ENCODE measurements at regions not wholly inside any gene's neighbourhood (a gene's known extent, or its start where the extent isn't known, plus 50 kb on each side); places are given as distances from the start of the nearest gene placed in this dataset.

GRCh38 chr1:228837817-228838716 lies 102.8 kb downstream of the RHOU start:
- H3K9me3 ChIP-seq = peaks cover 0 to 9% (median 0%) of the 10 kb centered on the region in 3 donors
- no peaks in the 10 kb centered on the region for H3K36me3 ChIP-seq
- WGBS, 2 donors (ENCODE audit: low coverage in 1 of 2) = 18 to 80% methylated on average over 2 to 5 of the region's 11 CpGs
- no peaks in the 10 kb centered on the region for H3K27me3 ChIP-seq
- peaks cover 0 to 25% (median 11%) of the 10 kb centered on the region in 3 donors for H3K4me1 ChIP-seq
- peak; percentile 59 for TF ChIP-seq POLR2AphosphoS5 (IDR thresholded peaks at IDR 0.05)
- TF ChIP-seq EP300 (IDR thresholded peaks at IDR 0.05) = no peak
- no peak for TF ChIP-seq POLR2A (IDR thresholded peaks at IDR 0.05)
- TF ChIP-seq, protein P1, sequence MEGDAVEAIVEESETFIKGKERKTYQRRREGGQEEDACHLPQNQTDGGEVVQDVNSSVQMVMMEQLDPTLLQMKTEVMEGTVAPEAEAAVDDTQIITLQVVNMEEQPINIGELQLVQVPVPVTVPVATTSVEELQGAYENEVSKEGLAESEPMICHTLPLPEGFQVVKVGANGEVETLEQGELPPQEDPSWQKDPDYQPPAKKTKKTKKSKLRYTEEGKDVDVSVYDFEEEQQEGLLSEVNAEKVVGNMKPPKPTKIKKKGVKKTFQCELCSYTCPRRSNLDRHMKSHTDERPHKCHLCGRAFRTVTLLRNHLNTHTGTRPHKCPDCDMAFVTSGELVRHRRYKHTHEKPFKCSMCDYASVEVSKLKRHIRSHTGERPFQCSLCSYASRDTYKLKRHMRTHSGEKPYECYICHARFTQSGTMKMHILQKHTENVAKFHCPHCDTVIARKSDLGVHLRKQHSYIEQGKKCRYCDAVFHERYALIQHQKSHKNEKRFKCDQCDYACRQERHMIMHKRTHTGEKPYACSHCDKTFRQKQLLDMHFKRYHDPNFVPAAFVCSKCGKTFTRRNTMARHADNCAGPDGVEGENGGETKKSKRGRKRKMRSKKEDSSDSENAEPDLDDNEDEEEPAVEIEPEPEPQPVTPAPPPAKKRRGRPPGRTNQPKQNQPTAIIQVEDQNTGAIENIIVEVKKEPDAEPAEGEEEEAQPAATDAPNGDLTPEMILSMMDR (IDR thresholded peaks at IDR 0.05) = no peak
- H3K4me3 ChIP-seq = no peak overlapping the region
- H3K27ac ChIP-seq = peak overlapping the region in 3 of 4 donors; percentile 63 to 71 (median 68)
- ATAC-seq = peak; percentile 84

- H3K36me3 ChIP-seq = no peaks in the 10 kb centered on the region
- peaks cover 0 to 20% (median 11%) of the 10 kb centered on the region in 3 donors for H3K4me1 ChIP-seq
- peak overlapping the region in 2 of 4 donors; percentile 63 to 71 for H3K27ac ChIP-seq
- peaks cover 0 to 14% (median 0%) of the 10 kb centered on the region in 3 donors for H3K9me3 ChIP-seq
- TF ChIP-seq EP300 (IDR thresholded peaks at IDR 0.05) (no peak), POLR2AphosphoS5 (IDR thresholded peaks at IDR 0.05) (no peak), POLR2A (IDR thresholded peaks at IDR 0.05) (no peak)
- TF ChIP-seq, protein P1 (IDR thresholded peaks at IDR 0.05) = no peak
- H3K27me3 ChIP-seq = no peaks in the 10 kb centered on the region
- no peak overlapping the region for H3K4me3 ChIP-seq
- no peak for ATAC-seq
- 78 to 100% methylated on average over 5 to 8 of the region's 8 CpGs for WGBS, 2 donors (ENCODE audit: low coverage in 1 of 2)
Observed at GRCh38 chr1:228838717-228839500, 103.6 kb downstream of the RHOU start.

DNA sequence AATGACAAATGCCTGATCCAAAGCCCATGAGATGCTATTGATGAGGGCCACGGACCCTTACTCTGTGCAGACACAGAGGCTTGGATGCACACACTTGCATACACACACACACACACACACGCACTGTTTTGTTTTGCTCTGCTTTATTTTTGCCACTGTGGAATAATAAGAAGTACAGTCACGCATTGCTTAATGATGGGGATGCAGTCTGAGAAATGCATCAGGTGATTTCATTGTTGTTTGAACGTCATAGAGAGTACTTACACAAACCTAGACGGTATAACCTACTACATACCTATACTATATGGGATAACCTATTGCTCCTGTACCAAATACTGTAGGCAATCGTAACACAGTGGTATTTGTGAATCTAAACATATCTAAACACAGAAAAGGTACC lies 104.4 kb downstream of the RHOU start:
- 78 to 94% methylated on average over 4 to 6 of the region's 6 CpGs for WGBS, 2 donors (ENCODE audit: low coverage in 1 of 2)
- H3K9me3 ChIP-seq = peaks cover 0 to 14% (median 0%) of the 10 kb centered on the region in 3 donors
- H3K36me3 ChIP-seq = no peaks in the 10 kb centered on the region
- H3K27ac ChIP-seq = no peak overlapping the region
- peaks cover 0 to 13% (median 11%) of the 10 kb centered on the region in 3 donors for H3K4me1 ChIP-seq
- no peaks in the 10 kb centered on the region for H3K27me3 ChIP-seq
- no peak for ATAC-seq
- no peak overlapping the region for H3K4me3 ChIP-seq
- TF ChIP-seq POLR2AphosphoS5 (IDR thresholded peaks at IDR 0.05) = no peak
- no peak for TF ChIP-seq POLR2A (IDR thresholded peaks at IDR 0.05)
- TF ChIP-seq, protein P1 (IDR thresholded peaks at IDR 0.05) = no peak
- TF ChIP-seq EP300 (IDR thresholded peaks at IDR 0.05) = no peak

- WGBS, 2 donors (ENCODE audit: low coverage in 1 of 2) = 86 to 87% methylated on average over 2 to 4 of the region's 4 CpGs
Observed at GRCh38 chr1:228841632-228842031, 106.4 kb downstream of the RHOU start.

DNA sequence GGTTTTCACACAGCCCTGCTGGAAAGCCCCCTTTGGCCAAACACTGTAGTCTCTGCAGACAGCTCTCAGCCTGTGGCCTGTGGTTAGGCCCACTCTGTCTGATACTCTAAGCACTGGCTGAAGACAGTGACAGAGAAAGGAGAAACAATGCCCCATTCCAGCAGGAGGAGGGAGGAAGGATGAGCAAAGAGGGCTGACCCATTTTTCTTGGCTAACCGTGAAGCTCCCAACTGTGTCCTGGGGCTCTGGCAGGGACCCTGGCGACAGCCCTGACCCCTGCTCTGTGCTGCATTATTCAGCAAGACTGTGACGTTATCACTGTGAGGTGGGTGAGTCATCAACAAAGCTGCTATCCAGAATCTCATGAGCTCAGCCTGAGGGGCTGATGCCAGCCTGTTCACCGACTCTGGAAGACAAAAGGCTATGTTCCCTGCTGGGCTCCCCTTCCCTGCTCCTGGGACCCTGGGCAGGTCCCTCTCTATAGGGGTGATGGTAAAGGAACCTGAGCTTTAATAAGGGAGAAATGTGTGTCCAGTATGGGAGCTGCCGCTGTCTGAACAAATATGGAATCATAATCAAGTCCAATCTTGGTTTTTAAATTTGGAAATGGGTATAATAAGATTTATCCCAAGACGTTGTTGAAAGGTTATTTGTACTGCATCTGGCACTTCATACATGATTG lies 107.0 kb downstream of the RHOU start:
- no peaks in the 10 kb centered on the region for H3K27me3 ChIP-seq
- no peak overlapping the region for H3K4me3 ChIP-seq
- no peak for ATAC-seq
- peaks cover 0 to 13% (median 11%) of the 10 kb centered on the region in 3 donors for H3K4me1 ChIP-seq
- H3K36me3 ChIP-seq = no peaks in the 10 kb centered on the region
- peaks cover 0 to 14% (median 0%) of the 10 kb centered on the region in 3 donors for H3K9me3 ChIP-seq
- WGBS, 2 donors (ENCODE audit: low coverage in 1 of 2) = 84 to 92% methylated on average over 2 of the region's 6 CpGs
- no peak overlapping the region for H3K27ac ChIP-seq
- TF ChIP-seq POLR2A (IDR thresholded peaks at IDR 0.05) (no peak), POLR2AphosphoS5 (IDR thresholded peaks at IDR 0.05) (no peak), EP300 (IDR thresholded peaks at IDR 0.05) (no peak)
- TF ChIP-seq, protein P1 (IDR thresholded peaks at IDR 0.05) = no peak

More at GRCh38 chr1:228841632-228842031, 106.4 kb downstream of the RHOU start:
- H3K4me3 ChIP-seq = no peak overlapping the region
- no peaks in the 10 kb centered on the region for H3K36me3 ChIP-seq
- TF ChIP-seq POLR2A (IDR thresholded peaks at IDR 0.05) = no peak
- no peaks in the 10 kb centered on the region for H3K27me3 ChIP-seq
- no peak for ATAC-seq
- H3K4me1 ChIP-seq = peaks cover 0 to 13% (median 11%) of the 10 kb centered on the region in 3 donors
- H3K27ac ChIP-seq = no peak overlapping the region
- peaks cover 0 to 14% (median 0%) of the 10 kb centered on the region in 3 donors for H3K9me3 ChIP-seq
